HCT116 (cell line): ENCODE measurements at regions not wholly inside any gene's neighbourhood (a gene's known extent, or its start where the extent isn't known, plus 50 kb on each side); places are given as distances from the start of the nearest gene placed in this dataset.

Source experiments
- ATAC-seq: fragments of 200-7000 bp; cut with Tn5 transposase; 2 replicates; pipeline ENCODE4 v1.9.1; 2020; ENCODE audit warnings: mild to moderate bottlenecking, moderate library complexity
- BruUV-seq: library from RNA; stranded (reverse); fragments of 400-500 nt; replicated peaks from 2 replicates; lab custom pipeline; 2021; lab: Mats Ljungman, UMichigan
- CTCF ChIA-PET: fragments of 300-600 bp; sonication (Branson Sonifier 250); formaldehyde crosslinking; loops from one replicate; lab custom pipeline; 2021; ENCODE audit warnings: antibody characterized with exemption; lab: Charles Lee
- POLR2A ChIA-PET: fragments of 300-600, 350-600 bp; sonication (Branson Sonifier 250); formaldehyde crosslinking; loops from one replicate; lab custom pipeline; 2021; ENCODE audit warnings: antibody characterized with exemption; lab: Charles Lee
- RAD21 ChIA-PET, 2 experiments: fragments of 300-600 bp; sonication (Branson Sonifier 250); formaldehyde crosslinking; loops; one replicate each; lab custom pipeline; 2023; ENCODE audit warnings: low total read pairs in 2 of 2; ENCODE audit not compliant: uncharacterized antibody in 2 of 2, unreplicated experiment in 2 of 2, low non-redundant PET in 1 of 2; lab: Charles Lee
- DNase-seq: peaks from one replicate; pipeline ENCODE4 v3.0.0-alpha.2; 2010; ENCODE audit warnings: low read depth, low spot score
- H2AFZ ChIP-seq: fragments of 200-600 bp; shearing (Covaris generic), sonication (generic); 2 replicates; pipeline ENCODE4 v1.6.1; 2017; ENCODE audit warnings: low read depth, mixed run types, mixed read lengths, antibody characterized with exemption, low read length; ENCODE audit not compliant: poor library complexity, severe bottlenecking
- H3K27ac ChIP-seq: 2 replicates; pipeline ENCODE4 v1.5.1; 2012; ENCODE audit warnings: low read depth, low read length
- H3K27me3 ChIP-seq: fragments of 200-600 bp; sonication (generic); 2 replicates; pipeline ENCODE4 v1.6.1; 2016; ENCODE audit warnings: mixed run types, low read length, mixed read lengths; ENCODE audit not compliant: insufficient read depth
- H3K36me3 ChIP-seq, 2 experiments: fragments of 200-500 bp in 1 of 2; fragments of 200-600 bp in 1 of 2; sonication (Bioruptor generic) in 1 of 2; sonication (generic) in 1 of 2; 2 replicates each; pipeline versions ENCODE4 v1.5.1 to v1.6.1; 2014 to 2016; ENCODE audit warnings: low read length in 2 of 2, inconsistent platforms in 1 of 2, mixed read lengths in 1 of 2, mixed run types in 1 of 2; ENCODE audit not compliant: insufficient read depth in 2 of 2, control insufficient read depth in 1 of 2
- H3K4me1 ChIP-seq, 2 experiments: fragments of 200-600 bp in 1 of 2; sonication (generic) in 1 of 2; 2 replicates each; pipeline versions ENCODE4 v1.5.1 to v1.6.1; 2012 to 2017; ENCODE audit warnings: low read length in 2 of 2, inconsistent platforms in 1 of 2, mild to moderate bottlenecking in 1 of 2, mixed read lengths in 1 of 2, mixed run types in 1 of 2, moderate library complexity in 1 of 2; ENCODE audit not compliant: insufficient read depth in 2 of 2, control insufficient read depth in 1 of 2
- H3K4me2 ChIP-seq: fragments of 200-600 bp; sonication (generic); 2 replicates; pipeline ENCODE4 v1.6.1; 2017; ENCODE audit warnings: mixed run types, low read length, mixed read lengths
- H3K4me3 ChIP-seq, 2 experiments: fragments of 200-600 bp in 1 of 2; sonication (generic) in 1 of 2; replicated peaks in 1 of 2; 2 replicates each; pipeline ENCODE4 v1.5.1; 2011 to 2016; ENCODE audit warnings: low read length in 2 of 2, control low read depth in 1 of 2, low read depth in 1 of 2, mild to moderate bottlenecking in 1 of 2, mixed read lengths in 1 of 2, mixed run types in 1 of 2
- H3K79me2 ChIP-seq: fragments of 200-600 bp; sonication (generic); 2 replicates; pipeline ENCODE4 v1.6.1; 2017; ENCODE audit warnings: mild to moderate bottlenecking, mixed run types, low read length, moderate library complexity, mixed read lengths; ENCODE audit not compliant: insufficient read depth
- H3K9ac ChIP-seq: fragments of 200-600 bp; sonication (generic); 2 replicates; pipeline ENCODE4 v1.6.1; 2016; ENCODE audit warnings: low read length, mixed read lengths
- H3K9me2 ChIP-seq: fragments of 200-600 bp; sonication (generic), shearing (Covaris generic); 2 replicates; pipeline ENCODE4 v1.6.1; 2017; ENCODE audit warnings: mixed run types, mild to moderate bottlenecking, moderate library complexity; ENCODE audit not compliant: insufficient read depth
- H3K9me3 ChIP-seq, 2 experiments: fragments of 200-500 bp in 1 of 2; fragments of 200-600 bp in 1 of 2; sonication (Bioruptor generic) in 1 of 2; sonication (generic) in 1 of 2; 2 replicates each; pipeline ENCODE4 v1.6.1; 2014 to 2017; ENCODE audit warnings: low read length in 2 of 2, mixed read lengths in 2 of 2, inconsistent platforms in 1 of 2, low read depth in 1 of 2, mild to moderate bottlenecking in 1 of 2, mixed run types in 1 of 2, moderate library complexity in 1 of 2; ENCODE audit not compliant: control insufficient read depth in 1 of 2, insufficient read depth in 1 of 2
- H4K20me1 ChIP-seq: fragments of 200-600 bp; sonication (generic), shearing (Covaris generic); 2 replicates; pipeline ENCODE4 v1.6.1; 2017; ENCODE audit warnings: mixed run types, mild to moderate bottlenecking, moderate library complexity; ENCODE audit not compliant: insufficient read depth
- EGR1 ChIP-seq: IDR thresholded peaks from 2 replicates; pipeline ENCODE4 v1.6.1; 2012; ENCODE audit warnings: low read depth
- TCF7L2 ChIP-seq: IDR thresholded peaks from 2 replicates; pipeline ENCODE4 v1.7.0; 2011; ENCODE audit warnings: borderline replicate concordance, inconsistent platforms; ENCODE audit not compliant: insufficient read depth, insufficient read length; ENCODE audit errors: extremely low read depth
- ZBTB33 ChIP-seq: IDR thresholded peaks from 2 replicates; pipeline ENCODE4 v1.6.1; 2011; ENCODE audit warnings: mild to moderate bottlenecking, low read length, moderate library complexity; ENCODE audit not compliant: insufficient replicate concordance; ENCODE audit errors: extremely low read depth
- intact Hi-C: fragments of 100-400 bp; cut with micrococcal nuclease; formaldehyde crosslinking; loops from 2 replicates; pipeline ENCODE4 v1.10.0; 2022

- peak; percentile 85 for TF ChIP-seq ZBTB33
- TF ChIP-seq, all 23 proteins: peak for 5
These were observed 222.8 kb downstream of the LY86 start (continued) for GRCh38 chr6:6811128-6812009.

- Histone ChIP-seq H2AFZ (no peak overlapping the region), H3K27me3 (no peaks in the 10 kb centered on the region), H3K4me1 (peaks cover 28 to 87% of the 10 kb centered on the region in 2 experiments), H3K36me3 (no peaks in the 10 kb centered on the region), H3K9me2 (no peaks in the 10 kb centered on the region), H3K27ac (peak overlapping the region; percentile 71), H3K4me2 (peak overlapping the region; percentile 69), H3K9ac (peak overlapping the region; percentile 69), H4K20me1 (no peaks in the 10 kb centered on the region), H3K9me3 (no peaks in the 10 kb centered on the region), H3K79me2 (no peaks in the 10 kb centered on the region), H3K4me3 (peak overlapping the region in 1 of 2 experiments; percentile 31; a peak in 1 of 4 replicates)
- no TSS peak for BruUV-seq
- RAD21 ChIA-PET = interaction anchor here in 1 of 2 experiments (1.4 kb wide), 1 partner anchor 9 kb away, joined by 5 read pairs; no protein-coding TSS in a partner anchor
- DNase-seq (peak; percentile 72), ATAC-seq (no peak)
- TF ChIP-seq TCF7L2 (peak; percentile 89), EGR1 (no peak)
- intact Hi-C loops = loop anchor here (5.0 kb wide), 4 partner anchors 65 to 425 kb away; partner anchors contain the start of gene RREB1
- POLR2A ChIA-PET = interaction anchor here (1.4 to 3.6 kb wide), 5 partner anchors 8 to 295 kb away, joined by 3 to 24 read pairs (median 6); partner anchors contain the start of gene RREB1
- CTCF ChIA-PET = no interaction called here
These were observed 223.9 kb downstream of the LY86 start for GRCh38 chr6:6812427-6812826.
